ENCODE measurements at regions not wholly inside any gene's neighbourhood (a gene's known extent, or its start where the extent isn't known, plus 50 kb on each side); places are given as distances from the start of the nearest gene placed in this dataset.

DNA sequence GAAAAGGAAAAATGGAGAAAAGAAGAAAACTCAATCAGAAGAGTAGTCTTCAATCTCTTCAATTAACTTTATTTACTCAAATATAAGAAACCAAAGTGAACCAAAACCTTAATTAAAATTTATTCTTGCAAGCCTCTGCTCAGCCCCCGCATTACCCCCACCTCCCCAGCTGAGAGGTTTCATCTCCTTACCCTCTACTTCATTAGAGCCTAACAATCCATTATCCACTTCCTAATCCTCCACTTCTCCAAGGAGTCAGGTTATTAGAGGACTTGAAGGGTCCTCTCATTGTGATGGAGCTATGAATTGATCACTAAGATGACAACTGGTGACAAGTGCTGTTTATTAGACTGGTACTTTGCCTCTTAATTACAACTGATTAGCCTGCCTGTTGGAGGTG is 956.5 kb downstream of the TFAP2A start:
- Histone ChIP-seq H2AK5ac (ENCODE audit: insufficient read length, low read length) (no peak overlapping the region), H3K14ac (ENCODE audit: insufficient read depth, low read length) (no peak overlapping the region), H3T11ph (ENCODE audit: low read length) (no peak overlapping the region), H3K4me1 (ENCODE audit: insufficient read depth, low read length) (peaks cover 3% of the 10 kb centered on the region; the same call in 1 of the 2 replicates), H2BK15ac (ENCODE audit: low read depth, low read length) (no peak overlapping the region), H2BK12ac (ENCODE audit: insufficient read length, low read depth, low read length) (no peak overlapping the region), H3K27ac (ENCODE audit: insufficient read length, low read depth, low read length) (no peak overlapping the region), H3K23ac (ENCODE audit: insufficient read length, low read depth, low read length) (no peak overlapping the region), H3K9me3 (ENCODE audit: control insufficient read depth, low read depth, low read length) (no peaks in the 10 kb centered on the region), H3K9ac (ENCODE audit: extremely low read depth, insufficient read length, low read length) (no peak overlapping the region), H3K79me1 (ENCODE audit: insufficient read depth, low read depth, low read length, poor library complexity, severe bottlenecking) (no peaks in the 10 kb centered on the region), H3K4me2 (ENCODE audit: insufficient read depth, insufficient read length, low read length) (no peak overlapping the region), H2BK20ac (ENCODE audit: low read depth, low read length, poor library complexity, severe bottlenecking) (no peak overlapping the region), H4K8ac (replicated peaks; ENCODE audit: insufficient read length, low read depth, low read length) (no peak overlapping the region), H2BK5ac (ENCODE audit: insufficient read length, low read length) (no peak overlapping the region), H3K79me2 (ENCODE audit: insufficient read depth, low read length) (no peaks in the 10 kb centered on the region), H3K27me3 (ENCODE audit: insufficient read depth, low read length) (no peaks in the 10 kb centered on the region), H4K5ac (ENCODE audit: insufficient read length, low read depth, low read length) (no peak overlapping the region), H4K91ac (ENCODE audit: insufficient read length, low read depth, low read length) (no peak overlapping the region), H3K56ac (ENCODE audit: insufficient read length, low read depth, low read length) (no peak overlapping the region), H3K18ac (ENCODE audit: insufficient read length, low read depth, low read length) (no peak overlapping the region), H4K20me1 (ENCODE audit: control insufficient read depth, insufficient read depth, insufficient read length) (no peaks in the 10 kb centered on the region), H3K23me2 (ENCODE audit: insufficient read length, low read depth, low read length, poor library complexity, severe bottlenecking) (no peaks in the 10 kb centered on the region), H2AFZ (ENCODE audit: low read length) (no peak overlapping the region), H3K4ac (ENCODE audit: low read depth, low read length) (no peak overlapping the region), H2BK120ac (ENCODE audit: low read depth, low read length, poor library complexity, severe bottlenecking) (no peak overlapping the region)
- no CpG with 5 or more reads among the region's 1 CpG for WGBS (ENCODE audit: extremely low coverage, insufficient read length, low lambda C conversion rate)
- DNase-seq = no peak
- H3K27ac Mint-ChIP-seq = no peak overlapping the region; a peak in 1 of 7 replicates
- TF ChIP-seq, protein P1, sequence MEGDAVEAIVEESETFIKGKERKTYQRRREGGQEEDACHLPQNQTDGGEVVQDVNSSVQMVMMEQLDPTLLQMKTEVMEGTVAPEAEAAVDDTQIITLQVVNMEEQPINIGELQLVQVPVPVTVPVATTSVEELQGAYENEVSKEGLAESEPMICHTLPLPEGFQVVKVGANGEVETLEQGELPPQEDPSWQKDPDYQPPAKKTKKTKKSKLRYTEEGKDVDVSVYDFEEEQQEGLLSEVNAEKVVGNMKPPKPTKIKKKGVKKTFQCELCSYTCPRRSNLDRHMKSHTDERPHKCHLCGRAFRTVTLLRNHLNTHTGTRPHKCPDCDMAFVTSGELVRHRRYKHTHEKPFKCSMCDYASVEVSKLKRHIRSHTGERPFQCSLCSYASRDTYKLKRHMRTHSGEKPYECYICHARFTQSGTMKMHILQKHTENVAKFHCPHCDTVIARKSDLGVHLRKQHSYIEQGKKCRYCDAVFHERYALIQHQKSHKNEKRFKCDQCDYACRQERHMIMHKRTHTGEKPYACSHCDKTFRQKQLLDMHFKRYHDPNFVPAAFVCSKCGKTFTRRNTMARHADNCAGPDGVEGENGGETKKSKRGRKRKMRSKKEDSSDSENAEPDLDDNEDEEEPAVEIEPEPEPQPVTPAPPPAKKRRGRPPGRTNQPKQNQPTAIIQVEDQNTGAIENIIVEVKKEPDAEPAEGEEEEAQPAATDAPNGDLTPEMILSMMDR (conservative IDR thresholded peaks at IDR 0.05) = no peak
- no peaks in the 10 kb centered on the region for H3K27me3 Mint-ChIP-seq (ENCODE audit: low read depth)
- H3K36me3 Mint-ChIP-seq (ENCODE audit: insufficient read depth in 1 of 3, low read depth in 3 of 3) = peaks cover 0 to 9% (median 8%) of the 10 kb centered on the region in 3 experiments; a peak in 6 of 7 replicates
- H3K4me3 Mint-ChIP-seq = no peak overlapping the region
- peaks cover 8% of the 10 kb centered on the region in 2 experiments; a peak in 4 of 5 replicates for H3K9me3 Mint-ChIP-seq
- H3K4me1 Mint-ChIP-seq = peaks cover 48 to 56% of the 10 kb centered on the region in 2 experiments

All from H9 (cell line).